Neural cell (in vitro differentiated cells): ENCODE measurements at regions not wholly inside any gene's neighbourhood (a gene's known extent, or its start where the extent isn't known, plus 50 kb on each side); places are given as distances from the start of the nearest gene placed in this dataset.

Experiments
- H2AFZ ChIP-seq: fragments of 200-600, 300-800 bp; sonication (generic), shearing (Covaris generic); 2 replicates; pipeline ENCODE4 v1.6.0; 2014; ENCODE audit warnings: low read depth, mild to moderate bottlenecking, antibody characterized with exemption, low read length, moderate library complexity
- H3F3A ChIP-seq: fragments of 200-600 bp; shearing (Covaris generic); 2 replicates; pipeline ENCODE4 v1.6.1; 2016; ENCODE audit warnings: mild to moderate bottlenecking, moderate library complexity, mixed read lengths, antibody characterized with exemption, low read length; ENCODE audit not compliant: insufficient read depth, poor library complexity, severe bottlenecking
- H3K27ac ChIP-seq: fragments of 200-600, 300-800 bp; sonication (generic), shearing (Covaris generic); 2 replicates; pipeline ENCODE4 v1.5.1; 2014; ENCODE audit warnings: mild to moderate bottlenecking, low read length, moderate library complexity
- H3K27me3 ChIP-seq: fragments of 300-800, 200-600 bp; sonication (generic), shearing (Covaris generic); 2 replicates; pipeline ENCODE4 v1.6.0; 2014; ENCODE audit warnings: mild to moderate bottlenecking, low read depth, low read length, moderate library complexity; ENCODE audit not compliant: insufficient read depth
- H3K36me3 ChIP-seq: fragments of 300-800, 200-600 bp; sonication (generic), shearing (Covaris generic); 2 replicates; pipeline ENCODE4 v1.5.1; 2014; ENCODE audit warnings: mild to moderate bottlenecking, antibody characterized with exemption, low read length, moderate library complexity; ENCODE audit not compliant: insufficient read depth
- H3K4me2 ChIP-seq: fragments of 300-800, 200-600 bp; sonication (generic), shearing (Covaris generic); 2 replicates; pipeline ENCODE4 v1.6.0; 2014; ENCODE audit warnings: mild to moderate bottlenecking, low read length
- H3K4me3 ChIP-seq: fragments of 300-800, 200-600 bp; sonication (generic), shearing (Covaris generic); 2 replicates; pipeline ENCODE4 v1.5.1; 2014; ENCODE audit warnings: mild to moderate bottlenecking, low read length, moderate library complexity
- H3K79me2 ChIP-seq: fragments of 200-600 bp; shearing (Covaris generic); replicated peaks from 2 replicates; pipeline ENCODE4 v1.6.0; 2014; ENCODE audit warnings: mild to moderate bottlenecking, low read length, moderate library complexity; ENCODE audit not compliant: insufficient read depth
- H3K9ac ChIP-seq: fragments of 300-800, 200-600 bp; sonication (generic), shearing (Covaris generic); 2 replicates; pipeline ENCODE4 v1.6.1; 2016; ENCODE audit warnings: mild to moderate bottlenecking, low read length, mixed read lengths
- H3K9me2 ChIP-seq: fragments of 200-600 bp; shearing (Covaris generic); 2 replicates; pipeline ENCODE4 v1.6.1; 2016; ENCODE audit warnings: mild to moderate bottlenecking, low read length, mixed read lengths; ENCODE audit not compliant: insufficient read depth
- H3K9me3 ChIP-seq: fragments of 200-600, 300-800 bp; sonication (generic), shearing (Covaris generic); 2 replicates; pipeline ENCODE4 v1.6.1; 2016; ENCODE audit warnings: mild to moderate bottlenecking, mixed run types, low read length, moderate library complexity, mixed read lengths
- H4K20me1 ChIP-seq: fragments of 200-600 bp; shearing (Covaris generic); 2 replicates; pipeline ENCODE4 v1.6.1; 2016; ENCODE audit warnings: mild to moderate bottlenecking, mixed run types; ENCODE audit not compliant: insufficient read depth
- EP300 ChIP-seq: fragments of 450-650 bp; conservative IDR thresholded peaks from 2 replicates; pipeline ENCODE4 v1.6.1; 2014; ENCODE audit warnings: antibody characterized with exemption, mild to moderate bottlenecking, moderate library complexity; ENCODE audit not compliant: poor library complexity, severe bottlenecking
- EZH2 ChIP-seq: fragments of 200-600, 300-800 bp; shearing (Covaris generic), sonication (generic); IDR thresholded peaks from 2 replicates; pipeline ENCODE4 v1.6.1; 2014; ENCODE audit warnings: antibody characterized with exemption, low read length, borderline replicate concordance, mild to moderate bottlenecking; ENCODE audit not compliant: insufficient read depth, poor library complexity, severe bottlenecking
- MXI1 ChIP-seq: fragments of 450-650 bp; conservative IDR thresholded peaks from 2 replicates; pipeline ENCODE4 v1.6.1; 2014; ENCODE audit warnings: antibody characterized with exemption, mild to moderate bottlenecking; ENCODE audit not compliant: poor library complexity, severe bottlenecking
- POLR2AphosphoS5 ChIP-seq: IDR thresholded peaks from 2 replicates; pipeline ENCODE4 v1.6.1; 2012
- SMC3 ChIP-seq: fragments of 450-650 bp; conservative IDR thresholded peaks from 2 replicates; pipeline ENCODE4 v1.6.1; 2014; ENCODE audit warnings: antibody characterized with exemption, mild to moderate bottlenecking, moderate library complexity; ENCODE audit not compliant: poor library complexity
- TAF1 ChIP-seq: IDR thresholded peaks from 2 replicates; pipeline ENCODE4 v1.6.1; 2012; ENCODE audit warnings: low read depth
- TF ChIP-seq, protein P1 (sequence below): IDR thresholded peaks from 2 replicates; pipeline ENCODE4 v1.6.1; 2012; ENCODE audit warnings: borderline replicate concordance
- TF ChIP-seq, protein P2 (sequence below): fragments of 450-650 bp; IDR thresholded peaks from 2 replicates; pipeline ENCODE4 v1.5.1; 2014; ENCODE audit warnings: antibody characterized with exemption, mild to moderate bottlenecking, moderate library complexity; ENCODE audit not compliant: poor library complexity, severe bottlenecking

DNA sequence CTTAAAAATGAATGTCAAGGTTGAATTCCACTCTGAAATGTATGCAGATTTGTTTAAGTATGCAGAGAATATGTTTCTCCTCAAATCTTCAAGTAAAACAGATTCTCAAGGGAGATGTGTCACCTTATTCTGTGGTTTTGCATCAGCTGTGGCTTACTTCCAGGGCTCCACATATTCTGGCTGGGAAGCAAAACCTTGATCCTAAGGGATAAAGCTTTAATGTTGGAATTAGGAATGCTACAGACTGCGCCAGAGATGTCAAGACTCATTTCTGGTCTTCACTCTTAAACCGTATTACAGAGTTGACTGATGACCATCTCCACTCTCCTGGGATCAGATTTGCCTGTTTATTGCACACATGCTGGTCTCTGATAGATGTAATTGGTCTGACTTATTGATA is 143.9 kb upstream of the DIPK2B start:
- H3K9me2 ChIP-seq, result no peaks in the 10 kb centered on the region
- H3K79me2 ChIP-seq, result no peaks in the 10 kb centered on the region
- H3K4me2 ChIP-seq, result no peak overlapping the region
- TF ChIP-seq EP300 (no peak), EZH2 (no peak), POLR2AphosphoS5 (no peak), MXI1 (no peak), TAF1 (no peak), SMC3 (no peak)
- TF ChIP-seq, protein P1, sequence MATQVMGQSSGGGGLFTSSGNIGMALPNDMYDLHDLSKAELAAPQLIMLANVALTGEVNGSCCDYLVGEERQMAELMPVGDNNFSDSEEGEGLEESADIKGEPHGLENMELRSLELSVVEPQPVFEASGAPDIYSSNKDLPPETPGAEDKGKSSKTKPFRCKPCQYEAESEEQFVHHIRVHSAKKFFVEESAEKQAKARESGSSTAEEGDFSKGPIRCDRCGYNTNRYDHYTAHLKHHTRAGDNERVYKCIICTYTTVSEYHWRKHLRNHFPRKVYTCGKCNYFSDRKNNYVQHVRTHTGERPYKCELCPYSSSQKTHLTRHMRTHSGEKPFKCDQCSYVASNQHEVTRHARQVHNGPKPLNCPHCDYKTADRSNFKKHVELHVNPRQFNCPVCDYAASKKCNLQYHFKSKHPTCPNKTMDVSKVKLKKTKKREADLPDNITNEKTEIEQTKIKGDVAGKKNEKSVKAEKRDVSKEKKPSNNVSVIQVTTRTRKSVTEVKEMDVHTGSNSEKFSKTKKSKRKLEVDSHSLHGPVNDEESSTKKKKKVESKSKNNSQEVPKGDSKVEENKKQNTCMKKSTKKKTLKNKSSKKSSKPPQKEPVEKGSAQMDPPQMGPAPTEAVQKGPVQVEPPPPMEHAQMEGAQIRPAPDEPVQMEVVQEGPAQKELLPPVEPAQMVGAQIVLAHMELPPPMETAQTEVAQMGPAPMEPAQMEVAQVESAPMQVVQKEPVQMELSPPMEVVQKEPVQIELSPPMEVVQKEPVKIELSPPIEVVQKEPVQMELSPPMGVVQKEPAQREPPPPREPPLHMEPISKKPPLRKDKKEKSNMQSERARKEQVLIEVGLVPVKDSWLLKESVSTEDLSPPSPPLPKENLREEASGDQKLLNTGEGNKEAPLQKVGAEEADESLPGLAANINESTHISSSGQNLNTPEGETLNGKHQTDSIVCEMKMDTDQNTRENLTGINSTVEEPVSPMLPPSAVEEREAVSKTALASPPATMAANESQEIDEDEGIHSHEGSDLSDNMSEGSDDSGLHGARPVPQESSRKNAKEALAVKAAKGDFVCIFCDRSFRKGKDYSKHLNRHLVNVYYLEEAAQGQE, result no peak
- TF ChIP-seq, protein P2, sequence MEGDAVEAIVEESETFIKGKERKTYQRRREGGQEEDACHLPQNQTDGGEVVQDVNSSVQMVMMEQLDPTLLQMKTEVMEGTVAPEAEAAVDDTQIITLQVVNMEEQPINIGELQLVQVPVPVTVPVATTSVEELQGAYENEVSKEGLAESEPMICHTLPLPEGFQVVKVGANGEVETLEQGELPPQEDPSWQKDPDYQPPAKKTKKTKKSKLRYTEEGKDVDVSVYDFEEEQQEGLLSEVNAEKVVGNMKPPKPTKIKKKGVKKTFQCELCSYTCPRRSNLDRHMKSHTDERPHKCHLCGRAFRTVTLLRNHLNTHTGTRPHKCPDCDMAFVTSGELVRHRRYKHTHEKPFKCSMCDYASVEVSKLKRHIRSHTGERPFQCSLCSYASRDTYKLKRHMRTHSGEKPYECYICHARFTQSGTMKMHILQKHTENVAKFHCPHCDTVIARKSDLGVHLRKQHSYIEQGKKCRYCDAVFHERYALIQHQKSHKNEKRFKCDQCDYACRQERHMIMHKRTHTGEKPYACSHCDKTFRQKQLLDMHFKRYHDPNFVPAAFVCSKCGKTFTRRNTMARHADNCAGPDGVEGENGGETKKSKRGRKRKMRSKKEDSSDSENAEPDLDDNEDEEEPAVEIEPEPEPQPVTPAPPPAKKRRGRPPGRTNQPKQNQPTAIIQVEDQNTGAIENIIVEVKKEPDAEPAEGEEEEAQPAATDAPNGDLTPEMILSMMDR, result no peak
- no peak overlapping the region for H3K27ac ChIP-seq
- no peaks in the 10 kb centered on the region for H3K36me3 ChIP-seq
- no peak overlapping the region for H3K4me3 ChIP-seq
- H2AFZ ChIP-seq, result no peak overlapping the region
- no peaks in the 10 kb centered on the region for H3K27me3 ChIP-seq
- H4K20me1 ChIP-seq, result no peaks in the 10 kb centered on the region
- H3F3A ChIP-seq, result no peaks in the 10 kb centered on the region
- no peaks in the 10 kb centered on the region for H3K9me3 ChIP-seq
- no peak overlapping the region for H3K9ac ChIP-seq

DNA sequence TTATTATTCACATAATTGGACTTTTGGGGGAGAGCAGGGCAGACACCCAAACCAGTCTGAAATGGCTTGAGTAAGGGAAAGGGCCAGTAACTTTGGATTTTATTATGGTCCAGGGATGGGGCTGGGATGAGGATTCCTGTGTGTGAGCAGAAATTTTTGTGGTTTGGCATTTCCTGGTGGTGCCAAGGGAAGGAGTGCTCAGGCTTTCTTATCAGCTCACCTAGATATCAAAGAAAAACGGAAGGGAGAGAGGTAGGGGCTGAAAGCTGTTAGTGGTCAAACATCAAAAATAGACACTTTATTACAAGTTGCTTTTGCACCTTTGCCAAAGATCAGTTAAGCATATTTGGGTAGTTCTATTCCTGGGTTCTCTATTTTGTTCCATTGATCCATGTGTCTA is 128.5 kb upstream of the DIPK2B start:
- H3K4me3 ChIP-seq, result no peak overlapping the region
- H3K4me2 ChIP-seq, result no peak overlapping the region
- H3K27ac ChIP-seq, result no peak overlapping the region
- no peak overlapping the region for H3K9ac ChIP-seq
- H3K36me3 ChIP-seq, result no peaks in the 10 kb centered on the region
- H3F3A ChIP-seq, result no peaks in the 10 kb centered on the region
- H3K9me3 ChIP-seq, result no peaks in the 10 kb centered on the region
- TF ChIP-seq TAF1, result no peak
- TF ChIP-seq, protein P2, result no peak
- H2AFZ ChIP-seq, result no peak overlapping the region
- no peaks in the 10 kb centered on the region for H3K27me3 ChIP-seq
- no peaks in the 10 kb centered on the region for H4K20me1 ChIP-seq
- no peaks in the 10 kb centered on the region for H3K79me2 ChIP-seq
- H3K9me2 ChIP-seq, result no peaks in the 10 kb centered on the region
